Mammary epithelial cell (primary cell): ENCODE measurements at regions not wholly inside any gene's neighbourhood (a gene's known extent, or its start where the extent isn't known, plus 50 kb on each side); places are given as distances from the start of the nearest gene placed in this dataset.

ENCODE experiments used
- CTCF ChIP-seq, 2 donors: IDR thresholded peaks in 1 of 2; conservative IDR thresholded peaks in 1 of 2; 2 replicates each; pipeline ENCODE4 v1.5.1; 2011 to 2012; ENCODE audit warnings: inconsistent platforms in 2 of 2, low read length in 2 of 2, mild to moderate bottlenecking in 2 of 2, control low read depth in 1 of 2, low read depth in 1 of 2; ENCODE audit not compliant: insufficient read depth in 1 of 2; ENCODE audit errors: extremely low read depth in 1 of 2
- EZH2 ChIP-seq: IDR thresholded peaks from 2 replicates; pipeline ENCODE4 v1.6.1; 2012; ENCODE audit warnings: low read length, inconsistent platforms, borderline replicate concordance

- TF ChIP-seq EZH2 (no peak), CTCF (conservative IDR thresholded peaks at IDR 0.05 in 1 of 2, IDR thresholded peaks at IDR 0.05 in 1 of 2; ENCODE audit: extremely low read depth in 1 of 2, insufficient read depth in 1 of 2, low read depth in 1 of 2, low read length in 2 of 2) (no peak)
These were observed 285.2 kb upstream of the KLF6 start for GRCh38 chr10:4070184-4070583.
